ENCODE measurements at regions not wholly inside any gene's neighbourhood (a gene's known extent, or its start where the extent isn't known, plus 50 kb on each side); places are given as distances from the start of the nearest gene placed in this dataset.

GRCh38 chr2:12451726-12452125, 265.0 kb upstream of the TRIB2 start:
- Histone ChIP-seq H3K27me3 (no peaks in the 10 kb centered on the region), H3K9me3 (no peaks in the 10 kb centered on the region), H3K27ac (no peak overlapping the region), H3K36me3 (ENCODE audit: low read depth, missing control alignments) (no peaks in the 10 kb centered on the region), H3K4me3 (no peak overlapping the region), H3K4me1 (no peaks in the 10 kb centered on the region)
- no peak for TF ChIP-seq POLR2A (IDR thresholded peaks at IDR 0.05)
- TF ChIP-seq, protein P1, sequence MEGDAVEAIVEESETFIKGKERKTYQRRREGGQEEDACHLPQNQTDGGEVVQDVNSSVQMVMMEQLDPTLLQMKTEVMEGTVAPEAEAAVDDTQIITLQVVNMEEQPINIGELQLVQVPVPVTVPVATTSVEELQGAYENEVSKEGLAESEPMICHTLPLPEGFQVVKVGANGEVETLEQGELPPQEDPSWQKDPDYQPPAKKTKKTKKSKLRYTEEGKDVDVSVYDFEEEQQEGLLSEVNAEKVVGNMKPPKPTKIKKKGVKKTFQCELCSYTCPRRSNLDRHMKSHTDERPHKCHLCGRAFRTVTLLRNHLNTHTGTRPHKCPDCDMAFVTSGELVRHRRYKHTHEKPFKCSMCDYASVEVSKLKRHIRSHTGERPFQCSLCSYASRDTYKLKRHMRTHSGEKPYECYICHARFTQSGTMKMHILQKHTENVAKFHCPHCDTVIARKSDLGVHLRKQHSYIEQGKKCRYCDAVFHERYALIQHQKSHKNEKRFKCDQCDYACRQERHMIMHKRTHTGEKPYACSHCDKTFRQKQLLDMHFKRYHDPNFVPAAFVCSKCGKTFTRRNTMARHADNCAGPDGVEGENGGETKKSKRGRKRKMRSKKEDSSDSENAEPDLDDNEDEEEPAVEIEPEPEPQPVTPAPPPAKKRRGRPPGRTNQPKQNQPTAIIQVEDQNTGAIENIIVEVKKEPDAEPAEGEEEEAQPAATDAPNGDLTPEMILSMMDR (IDR thresholded peaks at IDR 0.05) = no peak
- intact Hi-C loops (cut with DNase I; ENCODE audit: low total_unique reads) = no loop called here
- WGBS, 2 donors = 58 to 66% methylated on average over 5 of the region's 5 CpGs
- DNase-seq = no peak

DNA sequence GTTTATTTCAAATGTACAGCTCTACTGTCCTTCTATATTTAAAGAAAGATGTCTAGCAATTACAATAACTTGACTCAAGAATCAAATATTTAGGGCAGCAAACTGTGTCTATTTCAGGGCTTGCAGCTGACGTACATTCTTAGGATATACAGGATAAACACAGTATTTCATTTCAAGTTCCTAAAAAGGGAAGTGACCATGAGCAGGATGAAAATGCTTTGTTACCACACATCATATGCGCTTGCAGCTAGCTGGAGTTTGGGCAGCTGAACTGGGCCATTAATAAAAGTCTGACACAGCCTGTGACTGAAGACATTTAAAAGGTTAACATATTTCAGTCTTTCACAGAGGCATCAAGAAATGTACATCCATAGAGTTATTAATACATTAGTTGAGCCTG, 264.6 kb upstream of the TRIB2 start:
- intact Hi-C loops (cut with DNase I; ENCODE audit: low total_unique reads) = no loop called here

DNA sequence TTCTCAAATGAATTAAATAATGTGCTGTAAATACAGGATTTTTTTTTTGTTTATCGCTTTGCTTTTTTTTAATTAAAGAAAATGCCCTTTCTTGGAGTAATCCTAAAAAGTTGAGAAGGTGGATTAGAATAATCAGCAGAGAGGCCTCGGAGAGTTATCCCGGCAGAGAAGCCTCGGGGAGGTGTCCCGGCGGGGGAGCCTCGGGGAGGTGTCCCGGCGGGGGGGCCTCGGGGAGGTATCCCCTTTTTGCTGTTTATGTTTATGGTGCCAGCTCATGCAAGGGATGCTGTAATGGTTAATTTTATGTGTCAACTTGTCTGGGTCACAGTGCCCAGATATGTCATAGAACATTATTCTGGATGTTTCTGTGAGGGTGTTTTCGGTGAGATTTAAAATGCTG, 263.0 kb upstream of the TRIB2 start:
- intact Hi-C loops (cut with DNase I; ENCODE audit: low total_unique reads) = no loop called here
- no peak for TF ChIP-seq POLR2A (IDR thresholded peaks at IDR 0.05)
- TF ChIP-seq, protein P1 (IDR thresholded peaks at IDR 0.05) = no peak
- WGBS, 2 donors = 54 to 72% methylated on average over 11 of the region's 11 CpGs

More for the DNA sequence above, 264.6 kb upstream of the TRIB2 start:
- 81 to 82% methylated on average over 2 of the region's 2 CpGs for WGBS, 2 donors
- no peaks in the 10 kb centered on the region for H3K9me3 ChIP-seq
- no peaks in the 10 kb centered on the region for H3K27me3 ChIP-seq
- H3K36me3 ChIP-seq (ENCODE audit: low read depth, missing control alignments) = no peaks in the 10 kb centered on the region
- no peak for DNase-seq
- H3K4me3 ChIP-seq = no peak overlapping the region
- no peak overlapping the region for H3K27ac ChIP-seq
- H3K4me1 ChIP-seq = no peaks in the 10 kb centered on the region
- TF ChIP-seq, protein P1 (IDR thresholded peaks at IDR 0.05) = no peak
- TF ChIP-seq POLR2A (IDR thresholded peaks at IDR 0.05) = no peak

GRCh38 chr2:12455661-12456060, 261.1 kb upstream of the TRIB2 start:
- no peak for DNase-seq
- no peaks in the 10 kb centered on the region for H3K4me1 ChIP-seq
- no peaks in the 10 kb centered on the region for H3K27me3 ChIP-seq
- H3K9me3 ChIP-seq = no peaks in the 10 kb centered on the region
- H3K36me3 ChIP-seq (ENCODE audit: low read depth, missing control alignments) = no peaks in the 10 kb centered on the region
- H3K27ac ChIP-seq = no peak overlapping the region
- TF ChIP-seq, protein P1 (IDR thresholded peaks at IDR 0.05) = no peak
- TF ChIP-seq POLR2A (IDR thresholded peaks at IDR 0.05) = no peak
- WGBS, 2 donors = 73 to 74% methylated on average over 2 of the region's 2 CpGs
- no peak overlapping the region for H3K4me3 ChIP-seq
- intact Hi-C loops (cut with DNase I; ENCODE audit: low total_unique reads) = no loop called here

More for the DNA sequence above, 263.0 kb upstream of the TRIB2 start:
- Histone ChIP-seq H3K4me1 (no peaks in the 10 kb centered on the region), H3K4me3 (no peak overlapping the region), H3K27ac (no peak overlapping the region), H3K36me3 (ENCODE audit: low read depth, missing control alignments) (no peaks in the 10 kb centered on the region), H3K27me3 (no peaks in the 10 kb centered on the region), H3K9me3 (no peaks in the 10 kb centered on the region)
- DNase-seq = no peak

DNA sequence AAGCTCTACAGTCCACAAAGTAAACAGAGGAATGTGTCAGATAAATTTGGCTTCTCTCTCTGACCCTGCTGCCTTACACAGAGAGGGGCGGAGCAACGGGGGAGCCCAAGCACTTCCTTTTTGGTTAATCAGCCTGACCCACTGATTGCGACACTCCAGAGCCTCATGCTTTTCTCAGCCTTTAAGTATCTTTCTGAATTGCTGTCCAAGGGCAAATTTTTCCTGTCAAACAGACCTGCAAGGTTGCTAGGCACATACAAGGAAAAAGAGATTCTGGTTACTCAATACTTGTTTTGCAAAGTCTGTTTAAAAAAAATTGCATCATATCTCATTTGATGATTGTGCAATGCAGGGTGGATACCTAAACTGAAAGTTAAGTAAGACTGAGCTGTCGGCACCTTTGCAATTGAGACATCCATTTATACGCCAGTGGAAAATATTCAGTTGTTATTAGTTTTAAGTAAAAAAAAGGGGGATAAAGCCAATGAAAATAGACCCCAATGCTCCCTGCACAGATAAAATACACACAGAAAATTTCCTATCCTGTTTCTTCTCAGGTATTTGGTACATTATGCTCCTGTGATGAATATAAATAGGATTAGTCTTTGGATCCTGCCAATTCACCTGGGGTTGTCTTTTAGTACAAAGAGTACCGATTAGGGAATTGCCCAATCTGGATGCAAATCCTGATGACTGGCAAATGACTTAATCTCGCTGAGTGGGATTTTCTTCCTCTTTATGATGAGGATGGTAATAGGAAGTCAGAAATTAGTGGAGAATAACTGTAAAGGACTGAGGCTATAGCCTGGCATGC, 260.2 kb upstream of the TRIB2 start:
- no peak for TF ChIP-seq POLR2A (IDR thresholded peaks at IDR 0.05)
- TF ChIP-seq, protein P1 (IDR thresholded peaks at IDR 0.05) = no peak
- intact Hi-C loops (cut with DNase I; ENCODE audit: low total_unique reads) = no loop called here
- peak overlapping the region in 1 of 2 donors; percentile 51 for H3K27ac ChIP-seq
- no peaks in the 10 kb centered on the region for H3K9me3 ChIP-seq
- DNase-seq = peak; percentile 83
- H3K4me3 ChIP-seq = no peak overlapping the region
- WGBS, 2 donors = 39 to 43% methylated on average over 7 of the region's 7 CpGs
- no peaks in the 10 kb centered on the region for H3K27me3 ChIP-seq
- no peaks in the 10 kb centered on the region for H3K36me3 ChIP-seq (ENCODE audit: low read depth, missing control alignments)
- H3K4me1 ChIP-seq = no peaks in the 10 kb centered on the region
